GM23338 (cell line): ENCODE measurements at regions not wholly inside any gene's neighbourhood (a gene's known extent, or its start where the extent isn't known, plus 50 kb on each side); places are given as distances from the start of the nearest gene placed in this dataset.

Experiments
- ATAC-seq: fragments of 200-7000 bp; cut with Tn5 transposase; 3 replicates; pipeline ENCODE4 v1.9.1; 2020
- DNase-seq: peaks from one replicate; pipeline ENCODE4 v3.0.0-alpha.2; 2015; ENCODE audit warnings: low spot score
- H2AFZ ChIP-seq: fragments of 200-600 bp; sonication (generic); 2 replicates; pipeline ENCODE4 v1.8.0; 2016; ENCODE audit warnings: antibody characterized with exemption, mild to moderate bottlenecking, moderate library complexity
- H3F3A ChIP-seq: fragments of 200-600 bp; sonication (generic); replicated peaks from 2 replicates; pipeline ENCODE4 v1.8.0; 2017; ENCODE audit warnings: antibody characterized with exemption, mixed run types, low read depth
- H3K27ac ChIP-seq: fragments of 200-600 bp; sonication (generic); 2 replicates; pipeline ENCODE4 v1.6.1; 2016; ENCODE audit warnings: low read depth
- H3K27me3 ChIP-seq: fragments of 200-600 bp; sonication (generic); 2 replicates; pipeline ENCODE4 v1.8.0; 2016; ENCODE audit warnings: mild to moderate bottlenecking, mixed run types, moderate library complexity; ENCODE audit not compliant: insufficient read depth
- H3K36me3 ChIP-seq: fragments of 200-600 bp; sonication (generic); 2 replicates; pipeline ENCODE4 v1.8.0; 2016; ENCODE audit warnings: mild to moderate bottlenecking; ENCODE audit not compliant: insufficient read depth
- H3K4me1 ChIP-seq: fragments of 200-600 bp; sonication (generic); 2 replicates; pipeline ENCODE4 v1.8.0; 2016; ENCODE audit warnings: mild to moderate bottlenecking, moderate library complexity; ENCODE audit not compliant: insufficient read depth
- H3K4me2 ChIP-seq: fragments of 200-600 bp; sonication (generic); 2 replicates; pipeline ENCODE4 v1.7.1; 2017; ENCODE audit warnings: mixed run types
- H3K4me3 ChIP-seq: fragments of 200-600 bp; sonication (generic); 2 replicates; pipeline ENCODE4 v1.6.1; 2016; ENCODE audit warnings: mixed run types
- H3K79me2 ChIP-seq: fragments of 200-600 bp; sonication (generic); replicated peaks from 2 replicates; pipeline ENCODE4 v1.8.0; 2017; ENCODE audit warnings: mild to moderate bottlenecking; ENCODE audit not compliant: insufficient read depth
- H3K9me2 ChIP-seq: fragments of 200-600 bp; sonication (generic); 2 replicates; pipeline ENCODE4 v1.8.0; 2017; ENCODE audit not compliant: insufficient read depth
- H4K20me1 ChIP-seq: fragments of 200-600 bp; sonication (generic); replicated peaks from 2 replicates; pipeline ENCODE4 v1.8.0; 2017; ENCODE audit warnings: mild to moderate bottlenecking; ENCODE audit not compliant: insufficient read depth
- H3K27ac Mint-ChIP-seq: 2 replicates; pipeline ENCODE4 v1.8.0; 2020; ENCODE audit warnings: inconsistent platforms, mild to moderate bottlenecking, moderate library complexity, mixed read lengths
- H3K27me3 Mint-ChIP-seq: 3 replicates; pipeline ENCODE4 v1.8.0; 2022; ENCODE audit warnings: low read depth, mild to moderate bottlenecking, moderate library complexity, mixed read lengths, inconsistent platforms; ENCODE audit not compliant: insufficient read depth, poor library complexity
- H3K36me3 Mint-ChIP-seq: 3 replicates; pipeline ENCODE4 v1.8.0; 2021; ENCODE audit warnings: low read depth, mild to moderate bottlenecking, inconsistent platforms, moderate library complexity, mixed read lengths
- H3K4me1 Mint-ChIP-seq: 3 replicates; pipeline ENCODE4 v1.8.0; 2020; ENCODE audit warnings: mild to moderate bottlenecking, inconsistent platforms, mixed read lengths
- H3K4me3 Mint-ChIP-seq: 3 replicates; pipeline ENCODE4 v1.8.0; 2021; ENCODE audit warnings: moderate library complexity, mild to moderate bottlenecking, inconsistent platforms, mixed read lengths
- H3K9me3 Mint-ChIP-seq: 3 replicates; pipeline ENCODE4 v1.8.0; 2020; ENCODE audit warnings: moderate library complexity, mild to moderate bottlenecking, inconsistent platforms, mixed read lengths
- CREB1 ChIP-seq: fragments of 250-450 bp; sonication (Bioruptor Pico); IDR thresholded peaks from 2 replicates; pipeline ENCODE4 v1.5.0; 2020; ENCODE audit warnings: low read depth, mild to moderate bottlenecking, moderate library complexity
- CTCF ChIP-seq, 2 experiments: fragments of 200-600 bp in 1 of 2; sonication (generic) in 1 of 2; conservative IDR thresholded peaks; 2 replicates each; pipeline versions ENCODE4 v1.5.1 to v1.6.1; 2016 to 2017; ENCODE audit warnings: antibody characterized with exemption in 2 of 2, low read depth in 2 of 2, mild to moderate bottlenecking in 2 of 2, moderate library complexity in 1 of 2
- EZH2 ChIP-seq: fragments of 200-600 bp; sonication (generic); IDR thresholded peaks from one replicate; pipeline ENCODE4 v1.8.0; 2017; ENCODE audit warnings: antibody characterized with exemption, mild to moderate bottlenecking, low read depth; ENCODE audit not compliant: unreplicated experiment
- EZH2phosphoT487 ChIP-seq: fragments of 200-600 bp; sonication (generic); IDR thresholded peaks from one replicate; pipeline ENCODE4 v1.8.1; 2018; ENCODE audit warnings: antibody characterized with exemption; ENCODE audit not compliant: unreplicated experiment
- JUNB ChIP-seq: IDR thresholded peaks from one replicate; pipeline ENCODE4 v1.6.1; 2016; ENCODE audit warnings: antibody characterized with exemption; ENCODE audit not compliant: unreplicated experiment
- NANOG ChIP-seq: IDR thresholded peaks from 2 replicates; pipeline ENCODE4 v1.6.1; 2016; ENCODE audit warnings: antibody characterized with exemption, borderline replicate concordance
- REST ChIP-seq: IDR thresholded peaks from one replicate; pipeline ENCODE4 v1.6.1; 2018; ENCODE audit warnings: antibody characterized with exemption; ENCODE audit not compliant: unreplicated experiment
- STAT1 ChIP-seq: IDR thresholded peaks from one replicate; pipeline ENCODE4 v1.6.1; 2016; ENCODE audit warnings: antibody characterized with exemption; ENCODE audit not compliant: unreplicated experiment
- ZNF114 ChIP-seq: fragments of 250-450 bp; sonication (Bioruptor Pico); IDR thresholded peaks from 2 replicates; pipeline ENCODE4 v1.5.0; 2020; ENCODE audit warnings: mild to moderate bottlenecking, moderate library complexity
- ZNF331 ChIP-seq: fragments of 250-450 bp; sonication (Bioruptor Pico); IDR thresholded peaks from 2 replicates; pipeline ENCODE4 v1.5.0; 2020; ENCODE audit warnings: low read depth, mild to moderate bottlenecking, moderate library complexity
- ZNF462 ChIP-seq: fragments of 250-450 bp; sonication (Bioruptor Pico); IDR thresholded peaks from 2 replicates; pipeline ENCODE4 v1.5.0; 2020; ENCODE audit warnings: mild to moderate bottlenecking, moderate library complexity

- DNase-seq = no peak
- Mint-ChIP-seq H3K4me1 (peaks cover 6% of the 10 kb centered on the region; the same call in 2 of the 3 replicates), H3K27ac (no peak overlapping the region), H3K4me3 (no peak overlapping the region), H3K36me3 (no peaks in the 10 kb centered on the region), H3K9me3 (no peaks in the 10 kb centered on the region), H3K27me3 (no peaks in the 10 kb centered on the region)
- Histone ChIP-seq H3K4me1 (no peaks in the 10 kb centered on the region), H2AFZ (no peak overlapping the region), H4K20me1 (no peaks in the 10 kb centered on the region), H3K27me3 (no peaks in the 10 kb centered on the region), H3K4me3 (no peak overlapping the region), H3K36me3 (no peaks in the 10 kb centered on the region), H3K9me2 (peaks cover 4% of the 10 kb centered on the region; the same call in 1 of the 2 replicates), H3K27ac (no peak overlapping the region), H3K4me2 (no peak overlapping the region), H3F3A (no peaks in the 10 kb centered on the region), H3K79me2 (no peaks in the 10 kb centered on the region)
- ATAC-seq = no peak
- TF ChIP-seq STAT1 = no peak
Observed at GRCh38 chr15:47934342-47934741, 186.4 kb upstream of the SLC24A5 start.

- no peaks in the 10 kb centered on the region for H3K9me3 Mint-ChIP-seq
- TF ChIP-seq EZH2 (no peak), ZNF114 (CRISPR knock-in tag) (no peak), CREB1 (no peak), CTCF (conservative IDR thresholded peaks at IDR 0.05; ENCODE audit: low read depth in 2 of 2) (no peak), REST (no peak), JUNB (no peak), ZNF462 (CRISPR knock-in tag) (no peak), ZNF331 (CRISPR knock-in tag) (no peak), NANOG (no peak), EZH2phosphoT487 (no peak)
Observed at GRCh38 chr15:47937834-47938233, 183.0 kb upstream of the SLC24A5 start.

More at GRCh38 chr15:47937834-47938233, 183.0 kb upstream of the SLC24A5 start:
- Histone ChIP-seq H3K27ac (no peak overlapping the region), H3K79me2 (no peaks in the 10 kb centered on the region), H3F3A (no peaks in the 10 kb centered on the region), H3K9me2 (peaks cover 4% of the 10 kb centered on the region), H4K20me1 (no peaks in the 10 kb centered on the region), H3K4me3 (no peak overlapping the region), H2AFZ (no peak overlapping the region), H3K4me2 (no peak overlapping the region), H3K36me3 (no peaks in the 10 kb centered on the region), H3K27me3 (no peaks in the 10 kb centered on the region), H3K4me1 (no peaks in the 10 kb centered on the region)
- ATAC-seq = no peak
- no peak overlapping the region for H3K27ac Mint-ChIP-seq
- DNase-seq = no peak
- no peaks in the 10 kb centered on the region for H3K4me1 Mint-ChIP-seq
- H3K4me3 Mint-ChIP-seq = no peak overlapping the region
- no peaks in the 10 kb centered on the region for H3K27me3 Mint-ChIP-seq
- H3K36me3 Mint-ChIP-seq = no peaks in the 10 kb centered on the region
